ENCODE measurements at regions not wholly inside any gene's neighbourhood (a gene's known extent, or its start where the extent isn't known, plus 50 kb on each side); places are given as distances from the start of the nearest gene placed in this dataset.

- TF ChIP-seq, protein P1, sequence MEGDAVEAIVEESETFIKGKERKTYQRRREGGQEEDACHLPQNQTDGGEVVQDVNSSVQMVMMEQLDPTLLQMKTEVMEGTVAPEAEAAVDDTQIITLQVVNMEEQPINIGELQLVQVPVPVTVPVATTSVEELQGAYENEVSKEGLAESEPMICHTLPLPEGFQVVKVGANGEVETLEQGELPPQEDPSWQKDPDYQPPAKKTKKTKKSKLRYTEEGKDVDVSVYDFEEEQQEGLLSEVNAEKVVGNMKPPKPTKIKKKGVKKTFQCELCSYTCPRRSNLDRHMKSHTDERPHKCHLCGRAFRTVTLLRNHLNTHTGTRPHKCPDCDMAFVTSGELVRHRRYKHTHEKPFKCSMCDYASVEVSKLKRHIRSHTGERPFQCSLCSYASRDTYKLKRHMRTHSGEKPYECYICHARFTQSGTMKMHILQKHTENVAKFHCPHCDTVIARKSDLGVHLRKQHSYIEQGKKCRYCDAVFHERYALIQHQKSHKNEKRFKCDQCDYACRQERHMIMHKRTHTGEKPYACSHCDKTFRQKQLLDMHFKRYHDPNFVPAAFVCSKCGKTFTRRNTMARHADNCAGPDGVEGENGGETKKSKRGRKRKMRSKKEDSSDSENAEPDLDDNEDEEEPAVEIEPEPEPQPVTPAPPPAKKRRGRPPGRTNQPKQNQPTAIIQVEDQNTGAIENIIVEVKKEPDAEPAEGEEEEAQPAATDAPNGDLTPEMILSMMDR (IDR thresholded peaks at IDR 0.05) = no peak
- no peak for TF ChIP-seq POLR2A (IDR thresholded peaks at IDR 0.05)
These were observed 2788.4 kb downstream of the PCDH9 start for GRCh38 chr13:64441740-64442139.
